ENCODE measurements at regions not wholly inside any gene's neighbourhood (a gene's known extent, or its start where the extent isn't known, plus 50 kb on each side); places are given as distances from the start of the nearest gene placed in this dataset.

- Mint-ChIP-seq H3K4me1 (no peaks in the 10 kb centered on the region), H3K27ac (no peak overlapping the region), H3K27me3 (peaks cover 2% of the 10 kb centered on the region), H3K36me3 (ENCODE audit: low read depth) (no peaks in the 10 kb centered on the region), H3K4me3 (no peak overlapping the region), H3K9me3 (ENCODE audit: low read depth) (peaks cover 4% of the 10 kb centered on the region)
- intact Hi-C loops (cut with DNase I, micrococcal nuclease): no loop called here
- ATAC-seq: no peak
- DNase-seq: no peak
- CTCF ChIA-PET: interaction anchor here (0.6 kb wide), 1 partner anchor 304 kb away, joined by 3 read pairs; no protein-coding TSS in a partner anchor
- POLR2A ChIA-PET: no interaction called here
Measured at GRCh38 chr2:215529271-215529670, 93.4 kb upstream of the FN1 start.

GRCh38 chr2:215528555-215528954, 92.7 kb upstream of the FN1 start:
- no peaks in the 10 kb centered on the region for H3K4me1 Mint-ChIP-seq
- DNase-seq (no peak), ATAC-seq (no peak)
- POLR2A ChIA-PET: no interaction called here
- no peak overlapping the region for H3K27ac Mint-ChIP-seq
- H3K36me3 Mint-ChIP-seq (ENCODE audit: low read depth): no peaks in the 10 kb centered on the region
- intact Hi-C loops (cut with DNase I, micrococcal nuclease): no loop called here
- no peak overlapping the region for H3K4me3 Mint-ChIP-seq
- peaks cover 4% of the 10 kb centered on the region for H3K9me3 Mint-ChIP-seq (ENCODE audit: low read depth)
- H3K27me3 Mint-ChIP-seq: peaks cover 2% of the 10 kb centered on the region
- CTCF ChIA-PET: no interaction called here

- CTCF ChIA-PET: no interaction called here
- no peak overlapping the region for H3K27ac Mint-ChIP-seq
- intact Hi-C loops (cut with DNase I, micrococcal nuclease): no loop called here
Measured at GRCh38 chr2:215527736-215528135, 91.9 kb upstream of the FN1 start.

GRCh38 chr2:215526341-215526740, 90.5 kb upstream of the FN1 start:
- Mint-ChIP-seq H3K9me3 (ENCODE audit: low read depth) (no peaks in the 10 kb centered on the region), H3K36me3 (ENCODE audit: low read depth) (no peaks in the 10 kb centered on the region), H3K27me3 (peaks cover 2% of the 10 kb centered on the region), H3K4me1 (no peaks in the 10 kb centered on the region), H3K27ac (no peak overlapping the region), H3K4me3 (no peak overlapping the region)
- DNase-seq: no peak
- POLR2A ChIA-PET: no interaction called here
- intact Hi-C loops (cut with DNase I, micrococcal nuclease): no loop called here
- ATAC-seq: no peak
- CTCF ChIA-PET: interaction anchor here (1.0 kb wide), 1 partner anchor 42 kb away, joined by 3 read pairs; no protein-coding TSS in a partner anchor

More at GRCh38 chr2:215527736-215528135, 91.9 kb upstream of the FN1 start:
- H3K4me3 Mint-ChIP-seq: no peak overlapping the region
- H3K9me3 Mint-ChIP-seq (ENCODE audit: low read depth): no peaks in the 10 kb centered on the region
- DNase-seq (no peak), ATAC-seq (no peak)
- H3K27me3 Mint-ChIP-seq: peaks cover 2% of the 10 kb centered on the region
- POLR2A ChIA-PET: no interaction called here
- no peaks in the 10 kb centered on the region for H3K36me3 Mint-ChIP-seq (ENCODE audit: low read depth)
- no peaks in the 10 kb centered on the region for H3K4me1 Mint-ChIP-seq

- intact Hi-C loops (cut with DNase I, micrococcal nuclease): no loop called here
- DNase-seq (no peak), ATAC-seq (no peak)
- Mint-ChIP-seq H3K9me3 (ENCODE audit: low read depth) (no peaks in the 10 kb centered on the region), H3K4me3 (no peak overlapping the region), H3K4me1 (no peaks in the 10 kb centered on the region), H3K27me3 (peaks cover 5% of the 10 kb centered on the region), H3K36me3 (ENCODE audit: low read depth) (no peaks in the 10 kb centered on the region), H3K27ac (no peak overlapping the region)
- ChIA-PET POLR2A (no interaction called here), CTCF (no interaction called here)
Measured at GRCh38 chr2:215522237-215522636, 86.4 kb upstream of the FN1 start.

GRCh38 chr2:215521031-215521430, 85.2 kb upstream of the FN1 start:
- DNase-seq (no peak), ATAC-seq (no peak)
- Mint-ChIP-seq H3K27me3 (peaks cover 5% of the 10 kb centered on the region), H3K4me1 (no peaks in the 10 kb centered on the region), H3K27ac (no peak overlapping the region), H3K4me3 (no peak overlapping the region), H3K36me3 (ENCODE audit: low read depth) (no peaks in the 10 kb centered on the region), H3K9me3 (ENCODE audit: low read depth) (no peaks in the 10 kb centered on the region)
- POLR2A ChIA-PET: no interaction called here
- intact Hi-C loops (cut with DNase I, micrococcal nuclease): no loop called here
- CTCF ChIA-PET: interaction anchor here (0.6 kb wide), 1 partner anchor 355 kb away, joined by 3 read pairs; no protein-coding TSS in a partner anchor

GRCh38 chr2:215517391-215517790, 81.5 kb upstream of the FN1 start:
- no peak for DNase-seq
- Mint-ChIP-seq H3K9me3 (ENCODE audit: low read depth) (no peaks in the 10 kb centered on the region), H3K4me3 (no peak overlapping the region), H3K27me3 (peaks cover 3% of the 10 kb centered on the region), H3K4me1 (no peaks in the 10 kb centered on the region), H3K36me3 (ENCODE audit: low read depth) (no peaks in the 10 kb centered on the region), H3K27ac (no peak overlapping the region)
- no peak for ATAC-seq
- ChIA-PET POLR2A (no interaction called here), CTCF (no interaction called here)
- intact Hi-C loops (cut with DNase I, micrococcal nuclease): no loop called here

- no peak overlapping the region for H3K27ac Mint-ChIP-seq
- DNase-seq: no peak
- H3K4me1 Mint-ChIP-seq: no peaks in the 10 kb centered on the region
- H3K27me3 Mint-ChIP-seq: no peaks in the 10 kb centered on the region
- POLR2A ChIA-PET: no interaction called here
- H3K36me3 Mint-ChIP-seq (ENCODE audit: low read depth): no peaks in the 10 kb centered on the region
- CTCF ChIA-PET: no interaction called here
- no peak overlapping the region for H3K4me3 Mint-ChIP-seq
- intact Hi-C loops (cut with DNase I, micrococcal nuclease): no loop called here
- no peaks in the 10 kb centered on the region for H3K9me3 Mint-ChIP-seq (ENCODE audit: low read depth)
- no peak for ATAC-seq
Measured at GRCh38 chr2:215514516-215514915, 78.6 kb upstream of the FN1 start.

GRCh38 chr2:215511454-215512346, 75.8 kb upstream of the FN1 start:
- ChIA-PET POLR2A (no interaction called here), CTCF (no interaction called here)
- Mint-ChIP-seq H3K27me3 (no peaks in the 10 kb centered on the region), H3K4me3 (no peak overlapping the region), H3K9me3 (ENCODE audit: low read depth) (no peaks in the 10 kb centered on the region), H3K27ac (no peak overlapping the region), H3K4me1 (peaks cover 2% of the 10 kb centered on the region), H3K36me3 (ENCODE audit: low read depth) (no peaks in the 10 kb centered on the region)
- ATAC-seq (no peak), DNase-seq (no peak)
- intact Hi-C loops (cut with DNase I, micrococcal nuclease): no loop called here

GRCh38 chr2:215507836-215508235, 72.0 kb upstream of the FN1 start:
- Mint-ChIP-seq H3K27ac (no peak overlapping the region), H3K27me3 (peaks cover 2% of the 10 kb centered on the region), H3K4me1 (peaks cover 2% of the 10 kb centered on the region), H3K4me3 (no peak overlapping the region), H3K9me3 (ENCODE audit: low read depth) (no peaks in the 10 kb centered on the region), H3K36me3 (ENCODE audit: low read depth) (no peaks in the 10 kb centered on the region)
- POLR2A ChIA-PET: no interaction called here
- intact Hi-C loops (cut with DNase I, micrococcal nuclease): no loop called here
- no peak for DNase-seq
- CTCF ChIA-PET: no interaction called here
- ATAC-seq: no peak

- ATAC-seq: no peak
- peaks cover 4% of the 10 kb centered on the region for H3K27me3 Mint-ChIP-seq
- intact Hi-C loops (cut with DNase I, micrococcal nuclease): no loop called here
- peaks cover 2% of the 10 kb centered on the region for H3K4me1 Mint-ChIP-seq
- POLR2A ChIA-PET: no interaction called here
- H3K36me3 Mint-ChIP-seq (ENCODE audit: low read depth): no peaks in the 10 kb centered on the region
- DNase-seq: no peak
- no peak overlapping the region for H3K4me3 Mint-ChIP-seq
- H3K27ac Mint-ChIP-seq: no peak overlapping the region
- CTCF ChIA-PET: no interaction called here
- no peaks in the 10 kb centered on the region for H3K9me3 Mint-ChIP-seq (ENCODE audit: low read depth)
Measured at GRCh38 chr2:215507136-215507535, 71.3 kb upstream of the FN1 start.

GRCh38 chr2:215506604-215506990, 70.7 kb upstream of the FN1 start:
- DNase-seq (no peak), ATAC-seq (no peak)
- peaks cover 2% of the 10 kb centered on the region for H3K4me1 Mint-ChIP-seq
- no peak overlapping the region for H3K27ac Mint-ChIP-seq
- intact Hi-C loops (cut with DNase I, micrococcal nuclease): no loop called here
- no peaks in the 10 kb centered on the region for H3K9me3 Mint-ChIP-seq (ENCODE audit: low read depth)
- no peak overlapping the region for H3K4me3 Mint-ChIP-seq
- ChIA-PET CTCF (no interaction called here), POLR2A (interaction anchor here (0.7 kb wide), 1 partner anchor 32 kb away, joined by 3 read pairs; no protein-coding TSS in a partner anchor)
- no peaks in the 10 kb centered on the region for H3K36me3 Mint-ChIP-seq (ENCODE audit: low read depth)
- H3K27me3 Mint-ChIP-seq: peaks cover 4% of the 10 kb centered on the region
